HG02571 (cell line): ENCODE measurements at regions not wholly inside any gene's neighbourhood (a gene's known extent, or its start where the extent isn't known, plus 50 kb on each side); places are given as distances from the start of the nearest gene placed in this dataset.
"Not testable (repeated sequence)": the region's sequence is repeated elsewhere in the genome, so short reads cannot be mapped to it uniquely, and the experiment has no call there.

Experiments
- ATAC-seq: cut with Tn5 transposase; IDR thresholded peaks from one replicate; pipeline ENCODE4 v1.9.1; 2021; ENCODE audit warnings: mild to moderate bottlenecking, moderate library complexity; ENCODE audit not compliant: unreplicated experiment

- no peak for ATAC-seq
These were observed 349.5 kb downstream of the PRR16 start for GRCh38 chr5:120813551-120813950.

- no peak for ATAC-seq
These were observed 353.2 kb downstream of the PRR16 start for GRCh38 chr5:120817044-120817985.

GRCh38 chr5:120818128-120818527 lies 354.0 kb downstream of the PRR16 start:
- no peak for ATAC-seq

GRCh38 chr5:120823328-120823727 lies 359.2 kb downstream of the PRR16 start:
- ATAC-seq, result no peak

- ATAC-seq, result not testable (repeated sequence)
These were observed 367.5 kb downstream of the PRR16 start for GRCh38 chr5:120831646-120832045.

- ATAC-seq, result no peak
These were observed 377.7 kb downstream of the PRR16 start for GRCh38 chr5:120841830-120842229.

GRCh38 chr5:120843390-120843980 lies 379.4 kb downstream of the PRR16 start:
- no peak for ATAC-seq

GRCh38 chr5:120848883-120849282 lies 384.8 kb downstream of the PRR16 start:
- no peak for ATAC-seq

- ATAC-seq, result no peak
These were observed 388.2 kb downstream of the PRR16 start for GRCh38 chr5:120852222-120852860.

- ATAC-seq, result no peak
These were observed 402.9 kb downstream of the PRR16 start for GRCh38 chr5:120866997-120867396.

- ATAC-seq, result no peak
These were observed 405.7 kb downstream of the PRR16 start for GRCh38 chr5:120869831-120870230.

GRCh38 chr5:120872297-120872696 lies 408.2 kb downstream of the PRR16 start:
- no peak for ATAC-seq

- ATAC-seq, result no peak
These were observed 409.0 kb downstream of the PRR16 start for GRCh38 chr5:120873083-120873482.

GRCh38 chr5:120874081-120874862 lies 410.2 kb downstream of the PRR16 start:
- ATAC-seq, result no peak

- no peak for ATAC-seq
These were observed 418.1 kb downstream of the PRR16 start for GRCh38 chr5:120882038-120882775.

GRCh38 chr5:120886351-120886860 lies 422.3 kb downstream of the PRR16 start:
- ATAC-seq, result no peak

GRCh38 chr5:120895660-120896059 lies 431.6 kb downstream of the PRR16 start:
- ATAC-seq, result no peak

- no peak for ATAC-seq
These were observed 437.1 kb downstream of the PRR16 start for GRCh38 chr5:120901199-120901598.

- no peak for ATAC-seq
These were observed 443.9 kb downstream of the PRR16 start for GRCh38 chr5:120907953-120908352.

GRCh38 chr5:120910629-120911028 lies 446.5 kb downstream of the PRR16 start:
- ATAC-seq, result no peak
